ENCODE measurements at regions not wholly inside any gene's neighbourhood (a gene's known extent, or its start where the extent isn't known, plus 50 kb on each side); places are given as distances from the start of the nearest gene placed in this dataset.

DNA sequence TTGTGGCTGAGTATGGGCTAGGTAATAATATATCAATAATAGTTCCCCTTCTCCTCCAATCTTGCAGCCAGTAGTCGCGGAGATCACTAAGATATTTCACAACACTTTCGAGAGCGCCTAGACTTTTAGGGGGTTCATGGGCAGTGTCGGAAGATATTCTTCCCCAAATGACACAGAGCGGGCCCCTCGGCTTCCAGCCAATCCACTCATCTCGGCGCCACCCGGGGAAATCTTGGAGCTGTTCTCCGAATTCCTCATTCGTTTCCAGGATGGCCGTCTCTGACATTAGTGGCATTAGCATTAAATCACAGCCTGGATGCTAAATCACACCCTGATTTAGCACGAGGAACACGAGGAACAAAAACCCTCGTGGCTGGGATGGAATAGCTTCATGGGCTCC lies 437.7 kb downstream of the ZNF516 start (continued):
- TF ChIP-seq, protein P1, sequence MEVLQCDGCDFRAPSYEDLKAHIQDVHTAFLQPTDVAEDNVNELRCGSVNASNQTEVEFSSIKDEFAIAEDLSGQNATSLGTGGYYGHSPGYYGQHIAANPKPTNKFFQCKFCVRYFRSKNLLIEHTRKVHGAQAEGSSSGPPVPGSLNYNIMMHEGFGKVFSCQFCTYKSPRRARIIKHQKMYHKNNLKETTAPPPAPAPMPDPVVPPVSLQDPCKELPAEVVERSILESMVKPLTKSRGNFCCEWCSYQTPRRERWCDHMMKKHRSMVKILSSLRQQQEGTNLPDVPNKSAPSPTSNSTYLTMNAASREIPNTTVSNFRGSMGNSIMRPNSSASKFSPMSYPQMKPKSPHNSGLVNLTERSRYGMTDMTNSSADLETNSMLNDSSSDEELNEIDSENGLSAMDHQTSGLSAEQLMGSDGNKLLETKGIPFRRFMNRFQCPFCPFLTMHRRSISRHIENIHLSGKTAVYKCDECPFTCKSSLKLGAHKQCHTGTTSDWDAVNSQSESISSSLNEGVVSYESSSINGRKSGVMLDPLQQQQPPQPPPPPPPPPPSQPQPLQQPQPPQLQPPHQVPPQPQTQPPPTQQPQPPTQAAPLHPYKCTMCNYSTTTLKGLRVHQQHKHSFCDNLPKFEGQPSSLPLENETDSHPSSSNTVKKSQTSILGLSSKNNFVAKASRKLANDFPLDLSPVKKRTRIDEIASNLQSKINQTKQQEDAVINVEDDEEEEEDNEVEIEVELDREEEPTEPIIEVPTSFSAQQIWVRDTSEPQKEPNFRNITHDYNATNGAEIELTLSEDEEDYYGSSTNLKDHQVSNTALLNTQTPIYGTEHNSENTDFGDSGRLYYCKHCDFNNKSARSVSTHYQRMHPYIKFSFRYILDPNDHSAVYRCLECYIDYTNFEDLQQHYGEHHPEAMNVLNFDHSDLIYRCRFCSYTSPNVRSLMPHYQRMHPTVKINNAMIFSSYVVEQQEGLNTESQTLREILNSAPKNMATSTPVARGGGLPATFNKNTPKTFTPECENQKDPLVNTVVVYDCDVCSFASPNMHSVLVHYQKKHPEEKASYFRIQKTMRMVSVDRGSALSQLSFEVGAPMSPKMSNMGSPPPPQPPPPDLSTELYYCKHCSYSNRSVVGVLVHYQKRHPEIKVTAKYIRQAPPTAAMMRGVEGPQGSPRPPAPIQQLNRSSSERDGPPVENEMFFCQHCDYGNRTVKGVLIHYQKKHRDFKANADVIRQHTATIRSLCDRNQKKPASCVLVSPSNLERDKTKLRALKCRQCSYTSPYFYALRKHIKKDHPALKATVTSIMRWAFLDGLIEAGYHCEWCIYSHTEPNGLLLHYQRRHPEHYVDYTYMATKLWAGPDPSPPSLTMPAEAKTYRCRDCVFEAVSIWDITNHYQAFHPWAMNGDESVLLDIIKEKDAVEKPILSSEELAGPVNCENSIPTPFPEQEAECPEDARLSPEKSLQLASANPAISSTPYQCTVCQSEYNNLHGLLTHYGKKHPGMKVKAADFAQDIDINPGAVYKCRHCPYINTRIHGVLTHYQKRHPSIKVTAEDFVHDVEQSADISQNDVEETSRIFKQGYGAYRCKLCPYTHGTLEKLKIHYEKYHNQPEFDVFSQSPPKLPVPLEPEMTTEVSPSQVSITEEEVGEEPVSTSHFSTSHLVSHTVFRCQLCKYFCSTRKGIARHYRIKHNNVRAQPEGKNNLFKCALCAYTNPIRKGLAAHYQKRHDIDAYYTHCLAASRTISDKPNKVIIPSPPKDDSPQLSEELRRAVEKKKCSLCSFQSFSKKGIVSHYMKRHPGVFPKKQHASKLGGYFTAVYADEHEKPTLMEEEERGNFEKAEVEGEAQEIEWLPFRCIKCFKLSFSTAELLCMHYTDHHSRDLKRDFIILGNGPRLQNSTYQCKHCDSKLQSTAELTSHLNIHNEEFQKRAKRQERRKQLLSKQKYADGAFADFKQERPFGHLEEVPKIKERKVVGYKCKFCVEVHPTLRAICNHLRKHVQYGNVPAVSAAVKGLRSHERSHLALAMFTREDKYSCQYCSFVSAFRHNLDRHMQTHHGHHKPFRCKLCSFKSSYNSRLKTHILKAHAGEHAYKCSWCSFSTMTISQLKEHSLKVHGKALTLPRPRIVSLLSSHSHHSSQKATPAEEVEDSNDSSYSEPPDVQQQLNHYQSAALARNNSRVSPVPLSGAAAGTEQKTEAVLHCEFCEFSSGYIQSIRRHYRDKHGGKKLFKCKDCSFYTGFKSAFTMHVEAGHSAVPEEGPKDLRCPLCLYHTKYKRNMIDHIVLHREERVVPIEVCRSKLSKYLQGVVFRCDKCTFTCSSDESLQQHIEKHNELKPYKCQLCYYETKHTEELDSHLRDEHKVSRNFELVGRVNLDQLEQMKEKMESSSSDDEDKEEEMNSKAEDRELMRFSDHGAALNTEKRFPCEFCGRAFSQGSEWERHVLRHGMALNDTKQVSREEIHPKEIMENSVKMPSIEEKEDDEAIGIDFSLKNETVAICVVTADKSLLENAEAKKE (CRISPR knock-in tag; IDR thresholded peaks at IDR 0.05): no peak
- no peak for TF ChIP-seq STAT1 (IDR thresholded peaks at IDR 0.05; ENCODE audit: unreplicated experiment)
- TF ChIP-seq, protein P2, sequence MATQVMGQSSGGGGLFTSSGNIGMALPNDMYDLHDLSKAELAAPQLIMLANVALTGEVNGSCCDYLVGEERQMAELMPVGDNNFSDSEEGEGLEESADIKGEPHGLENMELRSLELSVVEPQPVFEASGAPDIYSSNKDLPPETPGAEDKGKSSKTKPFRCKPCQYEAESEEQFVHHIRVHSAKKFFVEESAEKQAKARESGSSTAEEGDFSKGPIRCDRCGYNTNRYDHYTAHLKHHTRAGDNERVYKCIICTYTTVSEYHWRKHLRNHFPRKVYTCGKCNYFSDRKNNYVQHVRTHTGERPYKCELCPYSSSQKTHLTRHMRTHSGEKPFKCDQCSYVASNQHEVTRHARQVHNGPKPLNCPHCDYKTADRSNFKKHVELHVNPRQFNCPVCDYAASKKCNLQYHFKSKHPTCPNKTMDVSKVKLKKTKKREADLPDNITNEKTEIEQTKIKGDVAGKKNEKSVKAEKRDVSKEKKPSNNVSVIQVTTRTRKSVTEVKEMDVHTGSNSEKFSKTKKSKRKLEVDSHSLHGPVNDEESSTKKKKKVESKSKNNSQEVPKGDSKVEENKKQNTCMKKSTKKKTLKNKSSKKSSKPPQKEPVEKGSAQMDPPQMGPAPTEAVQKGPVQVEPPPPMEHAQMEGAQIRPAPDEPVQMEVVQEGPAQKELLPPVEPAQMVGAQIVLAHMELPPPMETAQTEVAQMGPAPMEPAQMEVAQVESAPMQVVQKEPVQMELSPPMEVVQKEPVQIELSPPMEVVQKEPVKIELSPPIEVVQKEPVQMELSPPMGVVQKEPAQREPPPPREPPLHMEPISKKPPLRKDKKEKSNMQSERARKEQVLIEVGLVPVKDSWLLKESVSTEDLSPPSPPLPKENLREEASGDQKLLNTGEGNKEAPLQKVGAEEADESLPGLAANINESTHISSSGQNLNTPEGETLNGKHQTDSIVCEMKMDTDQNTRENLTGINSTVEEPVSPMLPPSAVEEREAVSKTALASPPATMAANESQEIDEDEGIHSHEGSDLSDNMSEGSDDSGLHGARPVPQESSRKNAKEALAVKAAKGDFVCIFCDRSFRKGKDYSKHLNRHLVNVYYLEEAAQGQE (IDR thresholded peaks at IDR 0.05; ENCODE audit: unreplicated experiment): no peak
- TF ChIP-seq POLR2AphosphoS5 (IDR thresholded peaks at IDR 0.05; ENCODE audit: low read depth): no peak
- TF ChIP-seq EZH2 (IDR thresholded peaks at IDR 0.05; ENCODE audit: low read depth, unreplicated experiment): no peak

Measured in GM23338 (cell line).